ENCODE measurements at regions not wholly inside any gene's neighbourhood (a gene's known extent, or its start where the extent isn't known, plus 50 kb on each side); places are given as distances from the start of the nearest gene placed in this dataset.

DNA sequence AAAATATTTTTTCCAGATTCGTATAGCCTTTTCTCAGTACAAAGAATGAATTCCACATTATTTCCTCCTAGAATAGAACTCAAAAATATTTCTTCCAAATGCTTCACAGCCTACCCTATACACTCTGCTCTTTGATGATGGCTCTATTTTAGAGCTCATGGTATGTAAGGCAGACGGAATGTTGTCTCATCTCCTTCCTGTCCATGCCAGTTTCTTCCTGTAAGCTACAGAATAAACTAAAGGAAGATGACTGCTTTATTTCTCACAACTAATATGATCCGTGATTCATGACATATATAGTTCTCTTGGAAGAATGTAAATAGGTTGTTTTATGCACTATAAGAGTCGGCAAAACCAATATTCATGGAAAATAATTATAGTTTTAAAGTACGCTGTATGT is 723.1 kb downstream of the CDH11 start:
- no peak for DNase-seq

DNA sequence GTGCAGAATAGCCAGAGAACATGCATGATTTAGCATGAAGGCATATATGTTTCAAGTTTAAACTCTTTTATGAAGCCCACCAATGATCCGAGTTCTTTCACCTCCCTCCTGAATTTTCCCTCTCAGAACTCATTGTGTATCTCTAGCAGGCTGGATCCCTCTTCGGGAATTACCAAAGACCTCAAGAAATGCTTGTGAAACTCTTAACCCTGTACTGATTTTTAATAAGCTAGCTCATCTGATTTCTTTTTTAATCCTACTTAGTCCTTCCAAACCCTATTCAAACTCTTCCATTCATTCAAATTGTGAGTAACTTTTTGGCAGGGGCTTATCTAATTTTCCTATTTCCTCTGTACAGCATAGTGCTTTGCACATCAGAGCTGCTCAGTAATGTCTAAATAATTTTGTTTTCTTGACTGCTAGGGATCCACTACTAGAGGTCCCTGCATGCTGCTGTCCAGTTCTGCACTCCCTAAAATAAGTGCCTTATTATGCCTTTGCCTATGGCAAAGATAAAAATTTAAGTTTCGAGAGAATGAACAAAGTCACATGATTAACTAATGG is 723.8 kb downstream of the CDH11 start:
- no peak for DNase-seq

DNA sequence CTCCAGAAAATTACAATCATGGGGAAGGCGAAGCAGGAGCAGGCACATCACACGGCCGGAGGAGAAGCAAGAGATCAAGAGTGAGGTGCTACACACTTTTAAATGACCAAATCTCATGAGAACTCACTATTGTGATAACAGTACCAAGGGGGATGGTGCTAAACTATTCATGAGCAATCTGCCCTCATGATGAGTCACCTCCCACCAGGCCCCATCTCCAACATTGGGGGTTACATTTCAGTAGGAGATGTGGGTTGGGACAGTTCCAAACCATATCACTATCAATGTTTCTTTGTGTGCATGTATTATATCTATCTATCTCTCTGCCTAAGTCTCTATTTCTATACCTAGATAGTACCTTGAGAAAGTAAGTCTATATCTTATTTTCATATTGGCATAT is 724.8 kb downstream of the CDH11 start:
- DNase-seq: no peak

DNA sequence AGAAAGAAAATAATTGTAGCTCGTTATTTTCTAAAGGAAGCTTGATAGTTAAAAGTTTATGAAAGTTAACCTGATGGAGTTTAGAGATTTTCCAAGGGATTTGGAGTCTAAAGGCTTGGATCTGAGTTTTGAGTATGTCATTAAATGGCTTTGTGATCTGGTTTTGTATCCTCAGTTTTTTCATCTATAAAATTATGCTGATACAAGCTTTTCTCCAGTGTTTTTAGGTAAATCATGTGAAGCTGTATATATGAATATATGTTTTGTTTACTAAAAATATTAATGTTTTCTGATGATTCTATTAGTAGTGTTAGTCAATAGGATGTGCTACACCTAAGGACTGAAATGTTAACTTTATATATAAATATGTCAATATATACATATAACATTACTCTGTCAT is 727.8 kb downstream of the CDH11 start:
- DNase-seq: no peak

DNA sequence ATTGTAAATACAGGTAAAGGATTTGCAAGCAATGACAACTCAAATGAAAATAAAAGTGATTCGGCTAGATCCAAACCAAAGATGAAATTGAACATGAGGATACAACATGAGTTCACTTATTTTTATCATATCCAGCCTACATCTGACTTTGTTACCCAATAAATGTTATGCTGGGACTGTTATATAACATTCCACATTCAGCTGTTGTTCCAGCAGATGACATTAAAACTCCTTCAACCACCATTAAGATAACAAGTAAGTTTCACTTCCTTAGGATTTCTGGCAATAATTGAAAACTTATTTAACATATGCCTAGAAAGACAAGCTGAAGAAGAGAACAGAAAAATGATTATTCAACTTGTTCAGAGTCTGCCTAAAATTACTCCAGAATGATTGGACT is 729.4 kb downstream of the CDH11 start:
- DNase-seq: no peak

DNA sequence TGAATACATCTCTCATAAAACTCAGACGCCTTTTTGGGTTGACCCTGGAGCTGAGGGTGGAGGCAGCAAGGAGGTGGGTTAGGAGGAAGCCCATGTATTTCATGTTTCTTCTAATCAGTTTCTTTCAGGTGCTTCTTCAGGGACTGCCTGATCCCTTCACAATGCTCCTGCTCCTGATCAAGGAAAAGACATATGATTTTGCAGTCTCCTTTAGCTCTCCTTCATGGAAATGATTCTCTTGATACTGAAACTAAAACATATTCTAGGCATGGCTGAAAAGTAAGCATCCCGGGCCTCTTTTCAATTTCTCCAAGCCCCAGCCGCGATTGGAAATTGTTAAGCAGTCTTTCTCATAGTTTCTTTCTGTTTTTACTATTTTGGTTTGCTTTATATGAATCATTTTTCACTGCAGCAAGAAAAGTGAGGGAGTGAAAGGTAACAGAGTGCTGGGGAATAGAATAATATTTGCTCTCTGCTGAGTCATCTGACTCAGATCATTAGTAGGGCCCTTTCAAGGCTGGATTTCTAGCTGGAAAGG is 730.7 kb downstream of the CDH11 start:
- DNase-seq: peak; percentile 65

DNA sequence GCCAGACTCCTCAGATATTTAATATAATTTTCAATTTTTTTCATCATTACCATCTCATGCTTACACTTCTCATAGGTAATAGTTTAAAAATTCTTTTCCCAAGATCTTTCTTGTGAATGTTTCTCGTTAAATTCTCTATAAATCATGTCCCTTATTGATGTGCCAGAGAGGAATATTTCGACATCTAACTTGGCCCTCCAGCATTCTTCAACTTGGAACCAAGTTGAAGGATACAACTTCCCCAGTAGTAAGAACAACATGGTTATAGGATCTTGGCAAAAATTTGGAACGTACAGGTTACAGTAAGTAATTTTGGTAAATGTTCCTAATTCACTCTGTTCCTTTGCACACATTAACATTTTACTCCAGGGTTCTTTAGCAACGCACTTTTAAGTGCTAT is 731.8 kb downstream of the CDH11 start:
- no peak for DNase-seq

DNA sequence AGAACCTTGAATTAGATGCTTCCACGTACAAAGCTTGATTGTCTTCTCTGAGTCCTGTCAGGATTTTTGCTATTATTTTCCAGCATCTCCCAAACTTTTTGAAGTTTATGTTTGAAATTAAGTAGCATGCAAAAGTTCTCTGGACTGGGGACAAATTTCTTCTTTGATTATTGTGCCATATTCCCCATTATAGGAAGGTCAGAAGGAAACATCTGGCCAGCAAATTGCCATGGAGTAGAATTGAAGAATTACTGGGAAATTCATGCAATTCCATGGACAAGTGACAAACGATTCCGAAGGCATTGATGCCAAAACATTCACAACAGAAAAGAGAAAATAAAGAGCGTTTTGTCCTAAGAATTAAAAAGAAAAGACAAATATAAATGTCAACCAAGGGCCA is 737.2 kb downstream of the CDH11 start:
- DNase-seq: no peak

DNA sequence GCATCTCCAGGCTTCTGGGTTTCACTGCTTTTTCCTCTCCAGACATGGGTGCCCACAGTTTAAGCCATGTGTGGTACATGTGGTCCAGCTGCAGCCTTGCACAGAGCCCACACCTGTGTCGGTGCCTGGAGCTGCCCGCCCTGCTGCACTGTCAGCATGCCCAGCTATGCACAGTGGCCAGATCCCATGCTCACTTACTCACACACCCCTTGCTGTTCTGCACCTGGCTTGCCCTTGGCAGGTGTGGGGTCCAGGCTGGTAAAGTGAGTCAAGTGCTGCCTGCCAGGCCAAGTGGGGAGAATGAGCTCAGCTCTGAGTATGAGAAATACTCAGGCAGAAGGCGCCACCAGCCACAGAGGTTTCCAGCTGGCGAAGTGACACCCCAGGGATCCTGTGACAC is 739.9 kb downstream of the CDH11 start:
- DNase-seq: no peak

DNA sequence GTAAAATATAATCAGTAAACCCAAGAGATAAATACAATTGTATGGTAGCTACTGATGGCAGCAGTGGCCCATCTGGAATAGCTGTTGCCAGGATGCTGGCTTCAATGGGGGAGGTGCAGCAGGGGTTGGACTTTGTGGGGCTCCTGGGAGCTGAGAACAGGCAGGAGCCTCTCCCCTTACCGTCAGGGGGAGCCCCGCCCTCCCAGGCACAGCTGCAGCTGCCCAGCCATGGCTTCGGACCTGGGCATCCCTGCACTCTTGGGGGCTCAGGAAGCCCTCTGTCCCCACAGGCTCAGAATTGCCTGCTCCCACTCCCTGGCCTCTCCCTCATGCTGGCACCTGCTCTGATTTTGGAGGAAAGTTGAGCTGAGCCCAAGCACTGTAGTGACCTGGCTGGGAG is 741.1 kb downstream of the CDH11 start:
- DNase-seq: no peak

DNA sequence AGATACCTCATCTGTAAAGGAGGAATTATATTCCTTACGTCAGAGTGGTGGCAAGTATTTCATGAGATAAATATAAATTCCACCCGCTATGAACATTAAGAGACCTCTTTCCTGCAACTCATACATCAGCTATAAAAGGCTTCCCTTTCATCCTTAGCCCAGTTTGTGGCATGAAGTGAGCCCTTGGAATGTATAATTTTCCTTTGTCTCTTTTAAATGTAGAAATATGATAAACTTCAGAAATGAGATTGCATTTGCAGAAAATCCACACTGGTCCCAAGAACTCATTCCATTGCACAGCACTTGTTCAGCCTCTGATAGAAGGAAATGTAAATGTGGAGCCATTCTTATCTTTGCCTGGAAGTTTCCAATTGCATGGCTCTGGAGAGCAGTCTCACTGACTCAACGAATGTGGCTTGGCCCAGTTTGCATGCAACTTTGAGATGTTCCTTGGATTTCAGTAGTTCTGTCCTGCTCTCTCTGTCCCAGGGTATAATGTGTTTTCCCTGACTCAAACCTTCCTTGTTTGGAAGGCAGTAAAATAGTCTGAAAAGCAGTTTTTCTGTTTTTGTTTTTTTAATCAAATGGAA is 746.4 kb downstream of the CDH11 start:
- no peak for DNase-seq

DNA sequence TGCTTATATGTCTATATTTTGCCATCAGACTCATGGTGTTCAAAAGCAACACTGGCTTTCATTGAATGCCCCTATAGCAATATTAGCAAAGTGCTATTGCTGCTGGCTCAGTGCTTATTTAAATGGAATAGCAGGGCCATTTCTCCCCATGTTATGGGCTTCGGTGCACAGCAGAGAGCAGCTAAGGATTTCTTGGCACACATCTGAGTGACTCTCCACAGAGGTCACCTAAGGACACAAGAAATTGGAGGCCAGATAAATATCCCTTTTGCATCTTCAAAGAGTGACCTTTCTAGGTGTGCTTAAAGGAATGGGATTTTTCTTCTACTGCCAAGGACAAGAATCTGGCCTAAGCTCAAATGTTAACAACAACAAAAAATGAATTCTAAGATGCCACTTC is 751.8 kb downstream of the CDH11 start:
- no peak for DNase-seq

DNA sequence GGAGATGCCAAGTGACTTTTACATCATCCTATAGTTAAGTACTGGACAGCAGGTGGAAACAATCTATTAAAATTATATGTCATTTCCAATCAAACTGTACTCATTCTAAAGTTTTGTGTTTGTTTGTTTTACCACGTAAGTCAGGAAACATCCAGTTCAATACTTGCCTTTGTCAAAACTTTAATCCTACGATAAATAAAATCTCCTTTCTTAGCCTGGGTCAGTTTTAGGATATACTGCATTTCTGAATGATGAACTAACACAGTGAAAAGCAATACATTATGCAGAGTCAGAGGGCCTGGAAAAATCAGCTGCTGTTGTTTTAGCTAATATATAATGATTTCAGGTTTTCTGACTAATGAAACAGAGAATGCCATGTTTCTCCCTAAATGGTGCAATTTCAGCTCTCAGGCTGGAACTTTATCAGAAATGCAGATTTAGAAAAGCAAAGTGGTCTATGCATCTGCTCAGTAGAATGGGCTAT is 756.4 kb downstream of the CDH11 start:
- DNase-seq: no peak

DNA sequence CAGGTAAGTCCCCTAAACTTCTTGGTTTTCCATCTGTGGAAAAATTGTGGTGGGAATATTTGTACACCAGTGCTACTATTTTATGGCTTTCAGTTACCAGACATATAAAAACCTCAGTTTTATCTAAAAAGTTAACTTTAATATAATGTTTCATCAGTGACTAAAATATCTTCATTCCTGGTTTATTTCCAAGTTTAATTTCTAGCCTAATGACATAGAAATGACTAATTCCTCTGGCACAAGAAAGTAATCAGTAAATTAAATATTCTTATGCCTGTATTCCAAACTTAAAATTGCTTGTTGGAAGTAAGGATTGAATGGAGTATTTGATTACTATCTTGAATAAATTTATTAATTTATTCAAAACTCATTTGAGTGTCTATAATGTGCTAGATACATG is 757.0 kb downstream of the CDH11 start:
- no peak for DNase-seq

DNA sequence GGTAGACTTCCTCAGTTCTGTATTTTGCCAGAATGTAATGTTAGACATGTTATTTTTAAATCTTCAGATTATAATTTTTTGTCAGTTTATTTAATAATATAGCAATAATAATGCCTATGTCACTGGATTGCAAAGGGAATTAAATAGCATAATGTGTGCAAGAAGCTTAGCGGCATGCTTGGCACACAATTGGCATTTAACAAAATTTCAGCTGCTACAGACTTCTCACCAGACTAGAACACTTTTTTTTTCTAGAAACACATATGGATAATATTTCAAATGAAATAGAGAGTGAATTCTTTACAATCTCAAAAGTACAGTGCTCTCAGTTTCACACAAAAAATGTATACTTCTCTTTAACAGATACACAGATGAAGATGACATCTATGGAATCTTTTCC is 757.4 kb downstream of the CDH11 start:
- DNase-seq: no peak

DNA sequence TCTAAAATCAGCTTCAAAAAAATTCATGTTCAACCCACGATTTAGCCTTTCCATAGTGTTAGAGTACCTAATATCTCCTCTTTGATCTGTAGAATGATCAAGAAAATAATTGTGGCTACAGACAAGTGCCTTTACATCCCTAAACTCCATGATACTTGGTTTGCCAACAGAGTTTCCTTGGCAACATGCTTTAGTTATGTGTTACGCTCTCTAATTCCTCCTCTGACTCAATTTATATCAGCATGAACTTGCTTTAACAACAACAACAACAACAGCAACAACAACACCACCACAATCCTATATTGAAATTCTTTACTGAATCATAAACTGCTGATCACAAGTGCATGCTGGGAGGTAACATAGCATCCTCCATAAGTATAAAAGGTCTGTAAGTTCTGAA is 757.8 kb downstream of the CDH11 start:
- no peak for DNase-seq

DNA sequence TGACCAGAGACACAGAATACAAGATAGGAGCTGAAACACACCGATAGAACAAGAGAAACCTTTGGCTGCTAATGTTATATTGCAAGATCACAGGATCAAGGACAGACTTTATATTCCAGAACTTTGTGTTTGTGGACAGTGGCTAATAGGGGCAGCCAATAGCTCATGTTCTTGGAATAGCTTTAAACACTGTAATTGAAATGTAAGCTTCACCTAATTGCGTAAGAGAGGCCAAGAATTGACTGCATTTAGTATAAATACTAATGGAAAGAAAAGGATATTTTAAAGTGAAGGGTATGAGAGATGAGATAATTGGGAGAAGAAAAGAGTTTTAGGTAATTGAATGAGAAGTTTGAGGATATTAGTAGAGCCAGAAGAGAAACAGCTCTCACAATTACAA is 758.8 kb downstream of the CDH11 start:
- DNase-seq: no peak

DNA sequence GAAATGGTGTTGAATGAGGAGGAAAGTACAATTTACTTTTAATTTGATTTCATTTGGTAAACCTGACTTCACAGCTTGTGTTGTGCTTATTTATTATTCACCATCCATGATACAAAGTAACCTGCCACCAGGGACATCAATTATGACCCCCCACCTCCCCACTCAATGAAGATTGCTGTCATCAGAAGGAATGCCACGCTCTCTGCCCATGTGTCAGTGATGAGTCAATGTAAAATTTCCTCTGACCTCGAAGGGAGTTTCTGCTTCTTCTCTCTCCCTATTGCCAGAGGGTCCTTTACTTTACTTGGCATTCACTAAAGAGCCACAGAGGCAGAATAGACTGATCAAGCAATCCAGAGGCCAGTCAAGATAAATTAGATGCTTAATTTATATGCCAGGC is 759.7 kb downstream of the CDH11 start:
- DNase-seq: no peak

DNA sequence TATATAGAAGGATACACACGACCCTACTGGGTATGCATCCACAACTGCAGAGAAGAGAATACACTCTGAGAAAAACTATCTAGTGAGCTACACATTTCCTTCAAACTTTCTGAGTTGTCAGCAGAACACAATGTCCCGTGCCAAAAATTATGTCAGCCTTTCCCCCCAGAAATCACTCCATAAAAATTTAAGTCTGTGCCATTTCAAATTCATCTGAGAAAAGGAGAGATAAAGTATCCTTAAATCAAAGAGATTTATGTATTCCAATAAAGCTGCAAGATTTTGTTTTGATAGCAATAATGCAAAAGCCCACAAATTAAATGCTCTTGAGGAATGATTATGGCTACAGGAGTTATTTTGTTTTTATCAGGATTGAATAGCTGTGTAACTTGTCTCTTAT is 760.1 kb downstream of the CDH11 start:
- DNase-seq: no peak

DNA sequence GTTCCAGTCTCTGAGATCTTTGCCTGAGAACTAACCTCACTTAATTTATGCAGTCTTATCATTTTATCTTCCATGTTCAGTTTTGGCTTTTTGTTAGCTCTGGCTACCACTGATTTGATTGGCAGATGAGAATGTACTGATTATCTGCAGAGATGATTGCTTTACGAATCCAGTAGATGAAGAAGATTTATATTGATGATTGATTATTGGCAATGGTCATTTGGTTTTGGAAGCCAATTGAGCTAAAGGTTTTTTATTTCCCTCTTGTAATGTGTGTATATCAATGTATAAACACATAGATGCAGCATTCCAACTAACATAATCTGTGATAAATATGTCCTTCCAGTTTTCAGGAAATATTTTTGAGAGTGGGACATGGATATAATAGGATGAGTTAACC is 763.6 kb downstream of the CDH11 start:
- DNase-seq: no peak

DNA sequence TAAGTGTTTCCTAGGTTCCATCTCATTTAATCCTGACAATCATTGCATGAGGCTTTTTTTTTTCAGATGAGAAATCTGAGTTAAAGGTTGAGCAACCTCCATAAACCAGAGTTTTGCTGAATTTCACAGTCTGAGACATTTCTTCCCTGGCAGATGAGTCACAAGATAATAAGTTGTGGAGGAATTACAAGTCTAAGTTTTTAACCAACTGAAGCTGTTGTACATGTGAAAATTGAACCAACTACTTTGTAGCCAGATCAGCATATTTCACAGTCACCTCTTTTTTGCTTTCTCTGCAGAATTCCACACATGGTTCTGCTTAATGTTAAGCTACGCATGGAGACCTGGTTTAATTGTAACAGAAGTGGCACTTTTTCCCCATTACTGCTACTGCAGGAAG is 765.6 kb downstream of the CDH11 start:
- no peak for DNase-seq

DNA sequence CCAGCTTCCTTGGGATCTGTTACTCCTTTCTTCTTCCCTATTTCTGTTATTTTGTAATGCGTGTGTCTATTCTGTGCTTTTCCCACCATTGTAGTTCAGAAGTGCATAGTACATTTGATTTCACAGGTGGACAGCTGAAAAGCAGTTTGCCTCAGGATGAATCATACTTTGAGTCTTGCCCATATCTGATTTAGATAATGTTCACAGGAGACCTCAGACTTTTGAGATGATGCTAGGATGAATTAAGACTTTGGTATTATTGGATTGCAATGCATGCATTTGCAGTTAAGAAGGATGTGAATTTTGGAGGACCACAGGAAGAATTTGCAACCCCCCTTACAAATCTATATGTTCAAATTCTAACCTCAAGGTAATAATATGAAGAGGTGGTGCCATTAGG is 769.6 kb downstream of the CDH11 start:
- DNase-seq: no peak

DNA sequence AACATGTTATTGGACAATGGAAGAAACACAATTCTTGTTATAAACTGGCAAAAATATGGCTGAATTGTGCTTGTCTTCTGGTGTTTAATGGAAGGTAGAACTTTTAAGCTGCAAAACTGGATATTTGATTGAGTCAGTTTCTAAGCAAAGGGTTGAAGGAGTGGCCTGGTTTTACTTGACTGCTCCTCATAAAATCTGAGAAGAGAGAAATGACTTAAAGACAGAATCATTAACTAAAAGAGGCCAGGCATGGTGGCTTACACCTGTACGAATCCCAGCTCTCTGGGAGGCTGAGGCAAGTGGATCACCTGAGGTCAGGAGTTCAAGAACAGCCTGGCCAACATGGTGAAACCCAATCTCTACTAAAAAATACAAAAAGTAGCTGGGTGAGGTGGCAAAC is 770.7 kb downstream of the CDH11 start:
- no peak for DNase-seq

DNA sequence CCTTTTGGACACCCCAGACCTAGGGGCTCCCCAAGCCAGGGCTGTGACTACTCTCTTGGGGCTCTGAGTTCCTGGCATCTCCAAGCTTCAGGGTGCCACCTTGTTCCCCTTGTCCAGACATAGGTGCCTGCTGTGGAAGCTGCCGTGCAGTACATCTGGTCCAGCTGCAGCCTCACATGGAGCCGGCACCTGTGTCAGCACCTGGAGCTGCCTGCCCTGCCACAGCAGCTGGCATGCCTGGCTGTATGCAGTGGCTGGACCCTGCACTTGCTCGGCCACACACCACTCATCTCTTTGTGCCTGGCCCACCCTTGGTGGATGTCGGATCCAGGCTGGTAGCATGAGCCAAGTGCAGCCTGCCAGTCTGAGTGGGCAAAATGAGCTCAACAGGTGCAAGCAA is 775.8 kb downstream of the CDH11 start:
- DNase-seq: no peak

DNA sequence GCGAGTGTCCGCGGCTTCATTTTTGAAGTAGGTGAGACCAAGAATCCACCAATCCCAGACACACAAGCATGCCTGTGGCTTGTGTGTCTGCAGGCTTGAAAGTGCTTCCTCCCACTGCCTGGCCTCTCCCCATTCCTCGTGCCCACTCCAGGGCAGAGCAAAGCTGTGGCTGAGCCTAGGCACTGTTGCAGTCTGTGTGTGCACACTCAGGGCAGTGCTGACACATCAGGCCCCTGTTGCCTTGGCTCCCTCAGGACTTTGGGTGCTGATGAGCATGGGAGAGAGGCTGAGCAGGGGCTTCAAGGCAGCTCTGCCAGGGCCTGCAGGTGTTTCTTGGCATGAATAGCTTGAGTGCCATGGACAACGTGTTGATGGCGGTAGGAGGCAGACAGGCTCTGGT is 776.7 kb downstream of the CDH11 start:
- no peak for DNase-seq

Measured in DMS53 (cell line).